ENCODE measurements at regions not wholly inside any gene's neighbourhood (a gene's known extent, or its start where the extent isn't known, plus 50 kb on each side); places are given as distances from the start of the nearest gene placed in this dataset.

DNA sequence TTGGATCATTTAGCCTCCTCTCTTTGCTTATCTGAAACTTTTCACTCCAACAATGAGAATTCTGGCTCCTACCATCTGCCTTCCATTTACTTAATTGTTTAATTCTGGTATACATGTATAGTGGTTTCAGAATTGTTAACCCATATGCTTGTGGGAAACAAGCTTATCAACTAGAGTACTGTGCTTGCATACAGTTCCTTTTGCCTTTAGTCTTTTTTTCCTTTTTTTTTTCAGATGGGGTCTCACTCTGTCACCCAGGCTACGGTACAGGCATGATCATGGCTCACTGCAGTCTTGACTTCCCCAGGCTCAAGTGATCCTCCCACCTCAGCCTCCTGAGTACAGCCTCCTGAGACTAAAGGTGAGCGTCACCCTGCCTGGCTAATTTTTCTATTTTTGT is 153.8 kb upstream of the LHX5 start:
- intact Hi-C loops (cut with micrococcal nuclease; ENCODE audit: unreplicated experiment): no loop called here
- CTCF ChIA-PET: no interaction called here

DNA sequence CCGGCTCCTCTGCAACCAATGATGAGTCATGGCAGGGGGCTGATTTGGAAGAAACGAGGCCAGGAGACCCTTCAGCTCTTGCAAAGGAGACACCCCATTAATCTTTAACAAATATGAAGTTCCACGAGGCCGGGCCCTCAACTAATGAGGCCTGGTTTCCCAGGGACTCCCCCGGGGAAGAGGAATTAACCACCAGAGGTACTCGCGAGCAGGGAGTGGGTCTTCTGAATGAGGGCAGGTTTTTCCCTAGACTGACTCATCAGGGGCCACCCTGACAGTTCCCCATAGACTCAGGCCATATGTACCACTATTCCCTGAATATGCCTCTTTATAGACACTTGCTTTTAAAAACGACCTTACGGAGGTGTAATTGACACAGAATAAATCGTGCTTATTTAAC is 150.7 kb upstream of the LHX5 start:
- POLR2A ChIA-PET: no interaction called here
- Histone ChIP-seq H3K9me3 (no peaks in the 10 kb centered on the region), H3K4me1 (no peaks in the 10 kb centered on the region), H3K4me3 (ENCODE audit: low read depth, low read length) (no peak overlapping the region), H3K27me3 (replicated peaks; ENCODE audit: control insufficient read depth, insufficient read depth, low read length) (no peaks in the 10 kb centered on the region; the same call in 1 of the 2 replicates), H3K36me3 (ENCODE audit: control insufficient read depth, insufficient read depth, low read length) (no peaks in the 10 kb centered on the region)
- no peak overlapping the region for H3K27ac Mint-ChIP-seq (ENCODE audit: unreplicated experiment)
- H3K27me3 Mint-ChIP-seq (ENCODE audit: insufficient read depth, unreplicated experiment): no peaks in the 10 kb centered on the region
- CTCF ChIA-PET: no interaction called here
- no peaks in the 10 kb centered on the region for H3K36me3 Mint-ChIP-seq (ENCODE audit: insufficient read depth, unreplicated experiment)
- intact Hi-C loops (cut with micrococcal nuclease; ENCODE audit: unreplicated experiment): no loop called here
- no TSS peak for BruUV-seq (replicated peaks)
- DNase-seq: no peak
- H3K4me1 Mint-ChIP-seq (ENCODE audit: low read depth, unreplicated experiment): peaks cover 8% of the 10 kb centered on the region
- no peak overlapping the region for H3K4me3 Mint-ChIP-seq (ENCODE audit: unreplicated experiment)
- no peaks in the 10 kb centered on the region for H3K9me3 Mint-ChIP-seq (ENCODE audit: unreplicated experiment)
- TF ChIP-seq, protein P1, sequence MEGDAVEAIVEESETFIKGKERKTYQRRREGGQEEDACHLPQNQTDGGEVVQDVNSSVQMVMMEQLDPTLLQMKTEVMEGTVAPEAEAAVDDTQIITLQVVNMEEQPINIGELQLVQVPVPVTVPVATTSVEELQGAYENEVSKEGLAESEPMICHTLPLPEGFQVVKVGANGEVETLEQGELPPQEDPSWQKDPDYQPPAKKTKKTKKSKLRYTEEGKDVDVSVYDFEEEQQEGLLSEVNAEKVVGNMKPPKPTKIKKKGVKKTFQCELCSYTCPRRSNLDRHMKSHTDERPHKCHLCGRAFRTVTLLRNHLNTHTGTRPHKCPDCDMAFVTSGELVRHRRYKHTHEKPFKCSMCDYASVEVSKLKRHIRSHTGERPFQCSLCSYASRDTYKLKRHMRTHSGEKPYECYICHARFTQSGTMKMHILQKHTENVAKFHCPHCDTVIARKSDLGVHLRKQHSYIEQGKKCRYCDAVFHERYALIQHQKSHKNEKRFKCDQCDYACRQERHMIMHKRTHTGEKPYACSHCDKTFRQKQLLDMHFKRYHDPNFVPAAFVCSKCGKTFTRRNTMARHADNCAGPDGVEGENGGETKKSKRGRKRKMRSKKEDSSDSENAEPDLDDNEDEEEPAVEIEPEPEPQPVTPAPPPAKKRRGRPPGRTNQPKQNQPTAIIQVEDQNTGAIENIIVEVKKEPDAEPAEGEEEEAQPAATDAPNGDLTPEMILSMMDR (IDR thresholded peaks at IDR 0.05; ENCODE audit: insufficient read depth in 1 of 2, low read depth in 1 of 2, low read length in 1 of 2, severe bottlenecking in 1 of 2, unreplicated experiment in 1 of 2): no peak

More for the DNA sequence above, 153.8 kb upstream of the LHX5 start:
- Mint-ChIP-seq H3K4me3 (ENCODE audit: unreplicated experiment) (no peak overlapping the region), H3K9me3 (ENCODE audit: unreplicated experiment) (no peaks in the 10 kb centered on the region), H3K27me3 (ENCODE audit: insufficient read depth, unreplicated experiment) (no peaks in the 10 kb centered on the region), H3K36me3 (ENCODE audit: insufficient read depth, unreplicated experiment) (no peaks in the 10 kb centered on the region), H3K27ac (ENCODE audit: unreplicated experiment) (no peak overlapping the region), H3K4me1 (ENCODE audit: low read depth, unreplicated experiment) (no peaks in the 10 kb centered on the region)
- DNase-seq: no peak
- H3K9me3 ChIP-seq: 0 out of 2 replicates have a peak, but pooled peaks cover under 1% of the 10 kb centered on the region
- no peaks in the 10 kb centered on the region for H3K36me3 ChIP-seq (ENCODE audit: control insufficient read depth, insufficient read depth, low read length)
- POLR2A ChIA-PET: no interaction called here
- H3K4me3 ChIP-seq (ENCODE audit: low read depth, low read length): no peak overlapping the region
- TF ChIP-seq, protein P1 (IDR thresholded peaks at IDR 0.05; ENCODE audit: insufficient read depth in 1 of 2, low read depth in 1 of 2, low read length in 1 of 2, severe bottlenecking in 1 of 2, unreplicated experiment in 1 of 2): no peak
- H3K27me3 ChIP-seq (replicated peaks; ENCODE audit: control insufficient read depth, insufficient read depth, low read length): no peaks in the 10 kb centered on the region; the same call in 1 of the 2 replicates
- no peaks in the 10 kb centered on the region for H3K4me1 ChIP-seq
- no TSS peak for BruUV-seq (replicated peaks)

DNA sequence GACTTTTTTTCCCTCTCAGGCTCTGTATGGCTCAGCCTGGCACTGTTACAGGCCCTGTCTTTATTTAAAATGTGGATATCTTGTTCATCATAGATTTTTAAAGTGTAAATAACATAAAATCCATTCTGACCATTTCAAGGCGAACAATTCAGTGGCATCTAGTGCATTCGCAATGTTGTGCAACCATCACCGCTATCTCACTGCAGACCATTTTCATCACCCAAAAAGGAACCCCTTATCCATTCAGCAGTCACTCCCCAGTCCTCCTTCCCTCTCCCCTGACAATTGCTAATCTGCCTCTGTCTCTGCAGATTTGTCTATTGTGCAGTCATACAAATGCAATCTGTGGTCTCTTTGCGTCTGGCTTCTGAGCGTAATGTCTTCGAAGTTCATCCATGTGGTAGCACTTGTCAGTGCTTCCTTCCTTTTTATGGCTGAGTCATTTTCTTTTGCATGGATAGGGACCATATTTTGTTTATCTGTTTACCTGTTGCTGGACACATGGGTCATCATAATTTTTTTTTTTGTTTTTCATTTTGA is 148.8 kb upstream of the LHX5 start:
- TF ChIP-seq, protein P1 (IDR thresholded peaks at IDR 0.05; ENCODE audit: insufficient read depth in 1 of 2, low read depth in 1 of 2, low read length in 1 of 2, severe bottlenecking in 1 of 2, unreplicated experiment in 1 of 2): no peak
- no peak overlapping the region for H3K4me3 ChIP-seq (ENCODE audit: low read depth, low read length)
- peaks cover 8% of the 10 kb centered on the region for H3K4me1 Mint-ChIP-seq (ENCODE audit: low read depth, unreplicated experiment)
- peaks cover 4% of the 10 kb centered on the region for H3K27me3 Mint-ChIP-seq (ENCODE audit: insufficient read depth, unreplicated experiment)
- H3K9me3 Mint-ChIP-seq (ENCODE audit: unreplicated experiment): no peaks in the 10 kb centered on the region
- H3K27ac Mint-ChIP-seq (ENCODE audit: unreplicated experiment): no peak overlapping the region
- no peaks in the 10 kb centered on the region for H3K36me3 Mint-ChIP-seq (ENCODE audit: insufficient read depth, unreplicated experiment)
- no peak for DNase-seq
- H3K36me3 ChIP-seq (ENCODE audit: control insufficient read depth, insufficient read depth, low read length): no peaks in the 10 kb centered on the region
- BruUV-seq (replicated peaks): no TSS peak
- no peak overlapping the region for H3K4me3 Mint-ChIP-seq (ENCODE audit: unreplicated experiment)
- H3K27me3 ChIP-seq (replicated peaks; ENCODE audit: control insufficient read depth, insufficient read depth, low read length): no peaks in the 10 kb centered on the region; the same call in 1 of the 2 replicates
- POLR2A ChIA-PET: no interaction called here
- no peaks in the 10 kb centered on the region for H3K9me3 ChIP-seq
- intact Hi-C loops (cut with micrococcal nuclease; ENCODE audit: unreplicated experiment): no loop called here
- CTCF ChIA-PET: no interaction called here
- no peaks in the 10 kb centered on the region for H3K4me1 ChIP-seq

Measured in Caco-2 (cell line).